Psoas muscle (tissue), 7 donors: ENCODE measurements at regions not wholly inside any gene's neighbourhood (a gene's known extent, or its start where the extent isn't known, plus 50 kb on each side); places are given as distances from the start of the nearest gene placed in this dataset.

Experiments
- ATAC-seq, 4 donors: fragments of 200-7000 bp; cut with Tn5 transposase; one replicate each; pipeline ENCODE4 v1.9.1; 2020; ENCODE audit warnings: moderate library complexity in 3 of 4, mild to moderate bottlenecking in 2 of 4
- DNase-seq, 2 donors: peaks; one replicate each; pipeline ENCODE4 v3.0.0-alpha.2; 2020
- H3K27ac ChIP-seq: fragments of 200-600 bp; one replicate; pipeline ENCODE4 v1.8.0; 2022
- H3K27me3 ChIP-seq, 3 donors: fragments of 200-600 bp in 1 of 3; one replicate each; pipeline versions ENCODE4 v1.6.1 to v1.8.0; 2013 to 2022; ENCODE audit warnings: low read length in 2 of 3, mild to moderate bottlenecking in 2 of 3, moderate library complexity in 1 of 3; ENCODE audit not compliant: insufficient read depth in 3 of 3
- H3K36me3 ChIP-seq, 2 donors: fragments of 200-600 bp in 1 of 2; one replicate each; pipeline versions ENCODE4 v1.6.1 to v1.8.0; 2013 to 2022; ENCODE audit warnings: low read depth in 1 of 2, mild to moderate bottlenecking in 1 of 2, moderate library complexity in 1 of 2; ENCODE audit not compliant: insufficient read depth in 1 of 2
- H3K4me1 ChIP-seq: fragments of 200-600 bp; one replicate; pipeline ENCODE4 v1.8.0; 2022
- H3K4me3 ChIP-seq: fragments of 200-600 bp; one replicate; pipeline ENCODE4 v1.8.0; 2022; ENCODE audit warnings: mild to moderate bottlenecking
- H3K9me3 ChIP-seq: fragments of 200-600 bp; one replicate; pipeline ENCODE4 v1.8.0; 2022
- WGBS, 3 donors: extraction: QIAGEN DNeasy Blood & Tissue Kit; methylation state at CpG; one replicate each; pipeline versions ENCODE4 v1.1.6 to v1.1.7; 2013; 5-methylcytosine and 5-hydroxymethylcytosine counted together
- intact Hi-C, 2 donors: fragments of 100-400 bp; cut with DNase I; formaldehyde crosslinking; loops; one replicate each; pipeline versions ENCODE4 v1.11.0 to v1.14.2; 2022
- TF ChIP-seq, protein P1 (sequence below): fragments of 200-600 bp; IDR thresholded peaks from one replicate; pipeline ENCODE4 v1.8.0; 2022; ENCODE audit warnings: antibody characterized with exemption
- donor health status: healthy with polysubstance abuse.
- donor health status: DM: no; HTN: no; CAD: no; lungs with moderate emphysema.
- donor health status: Bipolar disorder and iron deficiency.
- donor health status: healthy.
- donor health status: DM: yes; HTN: yes; CAD: no.
- donor health status: DM: no; HTN: no; CAD: no.
- donor health status: DM: yes; HTN: yes; CAD: no.

GRCh38 chr3:59411186-59411585 is 361.4 kb upstream of the CFAP20DC start:
- no peaks in the 10 kb centered on the region for H3K9me3 ChIP-seq
- no peak overlapping the region for H3K27ac ChIP-seq
- H3K36me3 ChIP-seq: no peaks in the 10 kb centered on the region
- DNase-seq: no peak
- TF ChIP-seq, protein P1, sequence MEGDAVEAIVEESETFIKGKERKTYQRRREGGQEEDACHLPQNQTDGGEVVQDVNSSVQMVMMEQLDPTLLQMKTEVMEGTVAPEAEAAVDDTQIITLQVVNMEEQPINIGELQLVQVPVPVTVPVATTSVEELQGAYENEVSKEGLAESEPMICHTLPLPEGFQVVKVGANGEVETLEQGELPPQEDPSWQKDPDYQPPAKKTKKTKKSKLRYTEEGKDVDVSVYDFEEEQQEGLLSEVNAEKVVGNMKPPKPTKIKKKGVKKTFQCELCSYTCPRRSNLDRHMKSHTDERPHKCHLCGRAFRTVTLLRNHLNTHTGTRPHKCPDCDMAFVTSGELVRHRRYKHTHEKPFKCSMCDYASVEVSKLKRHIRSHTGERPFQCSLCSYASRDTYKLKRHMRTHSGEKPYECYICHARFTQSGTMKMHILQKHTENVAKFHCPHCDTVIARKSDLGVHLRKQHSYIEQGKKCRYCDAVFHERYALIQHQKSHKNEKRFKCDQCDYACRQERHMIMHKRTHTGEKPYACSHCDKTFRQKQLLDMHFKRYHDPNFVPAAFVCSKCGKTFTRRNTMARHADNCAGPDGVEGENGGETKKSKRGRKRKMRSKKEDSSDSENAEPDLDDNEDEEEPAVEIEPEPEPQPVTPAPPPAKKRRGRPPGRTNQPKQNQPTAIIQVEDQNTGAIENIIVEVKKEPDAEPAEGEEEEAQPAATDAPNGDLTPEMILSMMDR: no peak
- H3K27me3 ChIP-seq: no peaks in the 10 kb centered on the region
- no peak overlapping the region for H3K4me3 ChIP-seq
- intact Hi-C loops: no loop called here
- no peaks in the 10 kb centered on the region for H3K4me1 ChIP-seq
- no peak for ATAC-seq
- WGBS, 3 donors: 67 to 74% (median 69%) methylated on average over 2 of the region's 2 CpGs

DNA sequence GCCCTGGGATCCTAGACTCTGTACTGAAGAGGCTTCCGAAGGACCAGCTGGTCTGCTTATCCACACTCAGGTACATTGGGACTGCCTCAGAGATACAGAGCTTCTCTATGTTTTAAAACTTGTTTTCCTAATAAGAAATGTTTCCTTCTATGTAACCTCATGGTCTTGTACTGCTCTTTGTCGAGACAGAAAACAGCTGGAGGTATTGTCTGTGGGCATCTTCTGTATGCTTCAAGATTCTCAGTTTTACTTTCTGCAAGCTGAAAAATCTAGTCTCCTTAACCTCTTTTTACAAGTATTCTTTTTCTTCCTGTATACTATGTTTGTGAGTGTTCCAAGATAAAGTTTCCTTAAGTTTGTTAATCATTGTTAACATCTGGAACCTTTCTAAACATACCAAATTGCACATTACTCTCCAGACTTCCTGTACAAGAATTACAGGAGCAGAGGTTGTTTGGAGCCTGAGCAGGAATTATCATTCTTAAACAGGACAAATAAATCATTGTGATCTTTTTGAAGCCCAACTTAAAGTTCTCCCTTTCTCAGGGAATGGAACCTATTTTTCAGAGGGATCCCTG is 358.3 kb upstream of the CFAP20DC start:
- Histone ChIP-seq H3K4me3 (no peak overlapping the region), H3K27me3 (no peaks in the 10 kb centered on the region), H3K27ac (no peak overlapping the region), H3K4me1 (no peaks in the 10 kb centered on the region), H3K36me3 (no peaks in the 10 kb centered on the region), H3K9me3 (no peaks in the 10 kb centered on the region)
- TF ChIP-seq, protein P1: no peak
- intact Hi-C loops: no loop called here
- 67 to 74% (median 73%) methylated on average over 2 of the region's 2 CpGs for WGBS, 3 donors
- no peak for DNase-seq
- no peak for ATAC-seq

- 79 to 86% (median 81%) methylated on average over 5 of the region's 5 CpGs for WGBS, 3 donors
- no peaks in the 10 kb centered on the region for H3K27me3 ChIP-seq
Observed at GRCh38 chr3:59407425-59407824, 357.6 kb upstream of the CFAP20DC start.

GRCh38 chr3:59406943-59407342 is 357.1 kb upstream of the CFAP20DC start:
- TF ChIP-seq, protein P1: no peak
- Histone ChIP-seq H3K27me3 (no peaks in the 10 kb centered on the region), H3K27ac (no peak overlapping the region), H3K9me3 (no peaks in the 10 kb centered on the region), H3K36me3 (no peaks in the 10 kb centered on the region), H3K4me3 (no peak overlapping the region), H3K4me1 (no peaks in the 10 kb centered on the region)
- intact Hi-C loops: no loop called here
- WGBS, 3 donors: 64 to 77% (median 70%) methylated on average over 2 of the region's 2 CpGs
- DNase-seq (no peak), ATAC-seq (no peak)

More at GRCh38 chr3:59407425-59407824, 357.6 kb upstream of the CFAP20DC start:
- Histone ChIP-seq H3K4me3 (no peak overlapping the region), H3K36me3 (no peaks in the 10 kb centered on the region), H3K27ac (no peak overlapping the region), H3K9me3 (no peaks in the 10 kb centered on the region), H3K4me1 (no peaks in the 10 kb centered on the region)
- DNase-seq: no peak
- no peak for ATAC-seq
- intact Hi-C loops: no loop called here
- TF ChIP-seq, protein P1: no peak

DNA sequence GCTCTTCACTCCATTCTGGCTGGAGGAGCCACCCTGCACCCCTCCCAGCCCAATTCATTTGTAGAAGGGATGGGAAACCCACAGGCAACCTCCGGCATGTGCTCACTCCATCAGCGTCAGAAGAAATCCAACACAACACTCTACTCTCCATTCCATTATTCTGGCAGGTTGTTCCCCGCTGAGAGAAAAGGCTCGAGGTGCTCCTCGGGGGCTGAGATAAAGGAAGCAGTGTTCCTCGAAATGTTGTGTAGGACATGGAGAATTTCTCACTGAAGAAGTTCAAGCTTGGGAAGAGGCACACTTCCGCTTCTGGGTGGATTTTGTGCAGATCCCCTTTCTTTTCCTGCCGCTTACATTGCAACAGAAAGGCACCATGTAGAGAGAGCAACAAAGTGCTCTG is 355.0 kb upstream of the CFAP20DC start:
- Histone ChIP-seq H3K27me3 (no peaks in the 10 kb centered on the region), H3K27ac (no peak overlapping the region), H3K36me3 (no peaks in the 10 kb centered on the region), H3K4me1 (no peaks in the 10 kb centered on the region), H3K9me3 (no peaks in the 10 kb centered on the region), H3K4me3 (no peak overlapping the region)
- ATAC-seq (no peak), DNase-seq (no peak)
- intact Hi-C loops: no loop called here
- TF ChIP-seq, protein P1: no peak
- 78 to 84% (median 80%) methylated on average over 8 of the region's 8 CpGs for WGBS, 3 donors
